Heart left ventricle (tissue), 16 donors: ENCODE measurements at regions not wholly inside any gene's neighbourhood (a gene's known extent, or its start where the extent isn't known, plus 50 kb on each side); places are given as distances from the start of the nearest gene placed in this dataset.
"Not testable (repeated sequence)": the region's sequence is repeated elsewhere in the genome, so short reads cannot be mapped to it uniquely, and the experiment has no call there.

ENCODE experiments used
- ATAC-seq, 4 donors: fragments of 200-7000 bp; cut with Tn5 transposase; one replicate each; pipeline ENCODE4 v1.9.1; 2020 to 2022; ENCODE audit warnings: moderate library complexity in 4 of 4, mild to moderate bottlenecking in 3 of 4, moderate number of reproducible peaks in 1 of 4
- DNase-seq, 5 donors: peaks; one replicate each; pipeline ENCODE4 v3.0.0-alpha.2; 2020
- H3K27ac ChIP-seq, 12 donors: fragments of 200-600 bp; sonication (generic) in 4 of 12; one replicate each; pipeline versions ENCODE4 v1.5.0 to v1.8.0; 2016 to 2022; ENCODE audit warnings: mild to moderate bottlenecking in 2 of 12
- H3K27me3 ChIP-seq, 9 donors: fragments of 200-600 bp; sonication (generic) in 2 of 9; one replicate each; pipeline versions ENCODE4 v1.5.1 to v1.8.0; 2016 to 2022; ENCODE audit warnings: mild to moderate bottlenecking in 3 of 9
- H3K36me3 ChIP-seq, 9 donors: fragments of 200-600 bp; sonication (generic) in 2 of 9; one replicate each; pipeline versions ENCODE4 v1.5.0 to v1.8.0; 2018 to 2022; ENCODE audit warnings: mild to moderate bottlenecking in 2 of 9
- H3K4me1 ChIP-seq, 12 donors: fragments of 200-600 bp; sonication (generic) in 4 of 12; one replicate each; pipeline versions ENCODE4 v1.5.0 to v1.8.0; 2016 to 2022; ENCODE audit warnings: mild to moderate bottlenecking in 3 of 12
- H3K4me3 ChIP-seq, 12 donors: fragments of 200-600 bp; sonication (generic) in 4 of 12; one replicate each; pipeline versions ENCODE4 v1.5.0 to v1.8.0; 2017 to 2022; ENCODE audit warnings: mild to moderate bottlenecking in 9 of 12, moderate library complexity in 4 of 12
- H3K9me3 ChIP-seq, 12 donors: fragments of 200-600 bp; sonication (generic) in 4 of 12; one replicate each; pipeline versions ENCODE4 v1.5.0 to v1.8.0; 2016 to 2022; ENCODE audit warnings: mild to moderate bottlenecking in 1 of 12
- CTCF ChIP-seq, 12 donors: fragments of 200-600 bp; sonication (generic) in 4 of 12; IDR thresholded peaks; one replicate each; pipeline versions ENCODE4 v1.5.0 to v1.8.0; 2018 to 2022; ENCODE audit warnings: antibody characterized with exemption in 12 of 12, mild to moderate bottlenecking in 5 of 12
- POLR2A ChIP-seq, 2 donors: fragments of 450-650 bp; IDR thresholded peaks; one replicate each; pipeline ENCODE4 v1.6.1; 2017; ENCODE audit warnings: antibody characterized with exemption in 2 of 2, mild to moderate bottlenecking in 2 of 2, moderate library complexity in 2 of 2
- WGBS, 4 donors: extraction: QIAGEN DNeasy Blood & Tissue Kit in 2 of 4; methylation state at CpG; one replicate each; pipeline versions ENCODE4 v1.1.5 to v1.1.7; 2013 to 2018; 5-methylcytosine and 5-hydroxymethylcytosine counted together
- intact Hi-C, 10 donors: fragments of 100-400 bp; cut with DNase I; formaldehyde crosslinking; loops; one replicate each; pipeline versions ENCODE4 v1.11.1 to v1.14.2; 2022
- donor health status: ischemic (EF 13 %, LVEDD 7.1; RV severe dilation, severe dysfunction).
- donor health status: healthy with polysubstance abuse.
- donor health status: DM: no; HTN: yes; CAD: no.
- donor health status: DM: no; HTN: no; CAD: no.
- donor health status: ischemic (EF 25% LVEDD 6.9; RV normal size, moderate dysfunction).
- donor health status: ischemic (EF 25% LVEDD 5.7; RV mildly dilated, moderate dysfunction).
- donor health status: healthy.
- donor health status: DM: yes; HTN: yes; CAD: no.
- donor health status: ischemic (EF 35%, LVEDD 5.7; RV mildly dilated, moderate dysfunction).
- donor health status: nonischemic (EF 11% LVEDD 7.7; RV severe dilation, severe dysfunction).
- donor health status: DM: yes; HTN: yes; CAD: no.
- donor health status: PGD.
- donor health status: ischemic (EF 29% LVEDD 5.4; RV normal size, mild dysfunction).
- donor health status: nonischemic (EF 23%, LVEDD 6.1; RV moderate dilation, normal function).

- DNase-seq, result no peak
- Histone ChIP-seq H3K9me3 (no peaks in the 10 kb centered on the region), H3K4me3 (no peak overlapping the region), H3K4me1 (no peaks in the 10 kb centered on the region), H3K36me3 (no peaks in the 10 kb centered on the region), H3K27me3 (no peaks in the 10 kb centered on the region), H3K27ac (no peak overlapping the region)
- intact Hi-C loops, result no loop called here
- 0 to 70% (median 42%) methylated on average over 3 of the region's 3 CpGs for WGBS, 4 donors
- TF ChIP-seq CTCF (IDR thresholded peaks at IDR 0.05), result no peak
- TF ChIP-seq POLR2A (IDR thresholded peaks at IDR 0.05), result no peak
- ATAC-seq, result no peak
Measured at GRCh38 chr6:131490441-131490840, 82.6 kb upstream of the ARG1 start.

- DNase-seq (no peak), ATAC-seq (no peak)
- Histone ChIP-seq H3K36me3 (no peaks in the 10 kb centered on the region), H3K27me3 (no peaks in the 10 kb centered on the region), H3K27ac (no peak overlapping the region), H3K4me1 (no peaks in the 10 kb centered on the region), H3K4me3 (no peak overlapping the region), H3K9me3 (peaks cover 0 to 5% (median 0%) of the 10 kb centered on the region in 12 donors)
- WGBS, 4 donors, result 71 to 79% (median 76%) methylated on average over 4 of the region's 4 CpGs
- TF ChIP-seq POLR2A (IDR thresholded peaks at IDR 0.05) (no peak), CTCF (IDR thresholded peaks at IDR 0.05) (no peak)
- intact Hi-C loops, result no loop called here
Measured at GRCh38 chr6:131492932-131493573, 80.0 kb upstream of the ARG1 start.

- 79 to 83% (median 81%) methylated on average over 3 to 5 of the region's 5 CpGs for WGBS, 4 donors
- ATAC-seq, H3K9me3 ChIP-seq, DNase-seq, H3K27me3 ChIP-seq, H3K27ac ChIP-seq, H3K36me3 ChIP-seq, H3K4me3 ChIP-seq, H3K4me1 ChIP-seq, intact Hi-C loops: not testable (repeated sequence)
Measured at GRCh38 chr6:131504387-131504786, 68.6 kb upstream of the ARG1 start.

DNA sequence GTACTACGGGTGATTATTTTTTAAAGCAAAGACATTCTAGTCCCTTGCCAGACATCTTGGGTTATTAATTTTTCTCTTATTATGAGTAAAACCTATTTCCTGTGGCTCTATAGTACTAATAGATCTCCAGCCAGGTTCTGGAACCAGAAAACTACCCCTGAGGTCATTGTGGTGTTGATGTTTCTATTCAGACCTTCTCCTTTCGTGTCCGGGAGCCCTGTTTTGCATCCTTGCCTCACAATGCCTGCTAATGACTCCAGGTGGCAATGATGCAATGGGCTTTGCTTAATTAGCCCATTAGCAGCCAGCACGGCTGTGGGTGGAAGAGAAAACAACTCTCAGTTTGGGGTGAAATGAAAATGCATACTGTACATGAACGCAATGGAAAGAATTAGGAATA is 62.9 kb upstream of the ARG1 start:
- H3K4me1 ChIP-seq, result no peaks in the 10 kb centered on the region
- DNase-seq (no peak), ATAC-seq (no peak)
- 64 to 73% (median 69%) methylated on average over 5 of the region's 5 CpGs for WGBS, 4 donors
- no peaks in the 10 kb centered on the region for H3K27me3 ChIP-seq
- no peak overlapping the region for H3K4me3 ChIP-seq
- peaks cover 0 to 16% (median 3%) of the 10 kb centered on the region in 12 donors for H3K9me3 ChIP-seq
- TF ChIP-seq POLR2A (IDR thresholded peaks at IDR 0.05) (no peak), CTCF (IDR thresholded peaks at IDR 0.05) (no peak)
- intact Hi-C loops, result no loop called here
- no peak overlapping the region for H3K27ac ChIP-seq
- no peaks in the 10 kb centered on the region for H3K36me3 ChIP-seq

DNA sequence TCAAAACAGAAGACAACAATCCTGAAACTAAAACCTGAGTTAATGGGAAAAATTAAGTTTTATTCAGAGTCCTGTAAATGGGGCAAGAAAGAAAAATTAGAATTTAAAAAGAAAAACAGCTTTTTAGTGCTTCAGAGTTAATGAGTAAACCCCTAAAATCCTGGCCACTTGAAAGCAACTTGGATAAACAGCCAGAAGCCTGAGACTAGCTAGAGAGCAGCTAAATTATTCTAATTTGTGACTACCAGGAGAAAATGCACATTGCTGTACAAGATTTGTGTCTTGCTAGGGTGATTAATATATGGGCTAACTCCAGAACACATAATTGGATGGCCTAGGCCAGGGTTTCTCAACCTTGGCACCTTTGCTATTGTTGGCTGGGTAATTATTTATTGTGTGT is 62.4 kb upstream of the ARG1 start:
- no peaks in the 10 kb centered on the region for H3K4me1 ChIP-seq
- ATAC-seq (no peak), DNase-seq (no peak)
- H3K4me3 ChIP-seq, result no peak overlapping the region
- H3K9me3 ChIP-seq, result peaks cover 0 to 19% (median 3%) of the 10 kb centered on the region in 12 donors
- no peaks in the 10 kb centered on the region for H3K36me3 ChIP-seq
- H3K27me3 ChIP-seq, result no peaks in the 10 kb centered on the region
- TF ChIP-seq CTCF (IDR thresholded peaks at IDR 0.05) (no peak), POLR2A (IDR thresholded peaks at IDR 0.05) (no peak)
- intact Hi-C loops, result no loop called here
- H3K27ac ChIP-seq, result no peak overlapping the region
